DOHH2 (cell line): ENCODE measurements at regions not wholly inside any gene's neighbourhood (a gene's known extent, or its start where the extent isn't known, plus 50 kb on each side); places are given as distances from the start of the nearest gene placed in this dataset.

Experiments used
- CTCF ChIP-seq: fragments of 200-600 bp; sonication (generic); IDR thresholded peaks from one replicate; pipeline ENCODE4 v1.5.1; 2014; ENCODE audit warnings: antibody characterized with exemption, mild to moderate bottlenecking, low read depth, low read length; ENCODE audit not compliant: poor library complexity, severe bottlenecking
- EZH2phosphoT487 ChIP-seq: fragments of 200-600 bp; sonication (generic); IDR thresholded peaks from 2 replicates; pipeline ENCODE4 v1.6.1; 2017; ENCODE audit warnings: borderline replicate concordance, mild to moderate bottlenecking, antibody characterized with exemption, low read length, moderate library complexity, mixed read lengths

GRCh38 chr3:80283783-80284182 lies 516.0 kb upstream of the ROBO1 start:
- TF ChIP-seq EZH2phosphoT487 (no peak), CTCF (no peak)
